HG02759 (cell line): ENCODE measurements at regions not wholly inside any gene's neighbourhood (a gene's known extent, or its start where the extent isn't known, plus 50 kb on each side); places are given as distances from the start of the nearest gene placed in this dataset.

Experiments used
- ATAC-seq: cut with Tn5 transposase; IDR thresholded peaks from one replicate; pipeline ENCODE4 v1.9.1; 2021; ENCODE audit warnings: mild to moderate bottlenecking, moderate library complexity; ENCODE audit not compliant: unreplicated experiment

- no peak for ATAC-seq
Observed at GRCh38 chr5:34501016-34501415, 155.1 kb upstream of the RAI14 start.

- no peak for ATAC-seq
Observed at GRCh38 chr5:34501840-34502239, 154.3 kb upstream of the RAI14 start.

- ATAC-seq, result no peak
Observed at GRCh38 chr5:34502581-34502980, 153.5 kb upstream of the RAI14 start.

GRCh38 chr5:34503379-34504253 is 152.5 kb upstream of the RAI14 start:
- ATAC-seq, result no peak

- no peak for ATAC-seq
Observed at GRCh38 chr5:34504967-34505366, 151.2 kb upstream of the RAI14 start.

- ATAC-seq, result no peak
Observed at GRCh38 chr5:34505731-34506130, 150.4 kb upstream of the RAI14 start.

GRCh38 chr5:34507933-34508332 is 148.2 kb upstream of the RAI14 start:
- no peak for ATAC-seq

- ATAC-seq, result no peak
Observed at GRCh38 chr5:34509392-34509791, 146.7 kb upstream of the RAI14 start.

GRCh38 chr5:34510002-34510401 is 146.1 kb upstream of the RAI14 start:
- ATAC-seq, result no peak

GRCh38 chr5:34511063-34511462 is 145.1 kb upstream of the RAI14 start:
- ATAC-seq, result no peak

GRCh38 chr5:34511481-34511880 is 144.6 kb upstream of the RAI14 start:
- ATAC-seq, result no peak

GRCh38 chr5:34511915-34512314 is 144.2 kb upstream of the RAI14 start:
- no peak for ATAC-seq

GRCh38 chr5:34516166-34516565 is 140.0 kb upstream of the RAI14 start:
- ATAC-seq, result no peak

GRCh38 chr5:34516686-34517085 is 139.4 kb upstream of the RAI14 start:
- no peak for ATAC-seq

- no peak for ATAC-seq
Observed at GRCh38 chr5:34517249-34517648, 138.9 kb upstream of the RAI14 start.

- no peak for ATAC-seq
Observed at GRCh38 chr5:34519489-34520220, 136.5 kb upstream of the RAI14 start.

- no peak for ATAC-seq
Observed at GRCh38 chr5:34521628-34522290, 134.4 kb upstream of the RAI14 start.

- peak; percentile 92 for ATAC-seq
Observed at GRCh38 chr5:34522599-34523386, 133.3 kb upstream of the RAI14 start.

- peak; percentile 22 for ATAC-seq
Observed at GRCh38 chr5:34523387-34523726, 132.8 kb upstream of the RAI14 start.

GRCh38 chr5:34524123-34524522 is 132.0 kb upstream of the RAI14 start:
- ATAC-seq, result no peak

GRCh38 chr5:34525761-34526160 is 130.4 kb upstream of the RAI14 start:
- no peak for ATAC-seq
